Activated B cell treated with CpG ODN at 0.5 μM for 24 hours (primary cell): ENCODE measurements at regions not wholly inside any gene's neighbourhood (a gene's known extent, or its start where the extent isn't known, plus 50 kb on each side); places are given as distances from the start of the nearest gene placed in this dataset.

Source experiments
- ATAC-seq: fragments of 200-7000 bp; cut with Tn5 transposase; one replicate; pipeline ENCODE4 v1.10.0; 2021; ENCODE audit warnings: low read depth, mild to moderate bottlenecking, moderate library complexity
- CTCF ChIA-PET: fragments of 350-600 bp; sonication (Branson Sonifier 250); formaldehyde crosslinking; loops from one replicate; lab custom pipeline; 2021; ENCODE audit warnings: antibody characterized with exemption; lab: Charles Lee
- POLR2A ChIA-PET: fragments of 350-600 bp; sonication (Branson Sonifier 250); formaldehyde crosslinking; loops from one replicate; lab custom pipeline; 2021; ENCODE audit warnings: antibody characterized with exemption; lab: Charles Lee
- DNase-seq: peaks from one replicate; pipeline ENCODE4 v3.0.0; 2022
- H3K27ac Mint-ChIP-seq: one replicate; pipeline ENCODE4 v1.8.0; 2020; ENCODE audit warnings: mixed read lengths
- H3K27me3 Mint-ChIP-seq: one replicate; pipeline ENCODE4 v1.8.0; 2021; ENCODE audit warnings: mixed read lengths
- H3K36me3 Mint-ChIP-seq: one replicate; pipeline ENCODE4 v1.8.0; 2021; ENCODE audit warnings: low read depth, mixed read lengths
- H3K4me1 Mint-ChIP-seq: one replicate; pipeline ENCODE4 v1.8.0; 2021; ENCODE audit warnings: mixed read lengths
- H3K4me3 Mint-ChIP-seq: one replicate; pipeline ENCODE4 v1.8.0; 2020; ENCODE audit warnings: mild to moderate bottlenecking, mixed read lengths
- H3K9me3 Mint-ChIP-seq: one replicate; pipeline ENCODE4 v1.8.0; 2020; ENCODE audit warnings: mixed read lengths
- intact Hi-C: fragments of 100-400 bp; cut with micrococcal nuclease; formaldehyde crosslinking; loops from one replicate; pipeline ENCODE4 v1.15.1; 2024
- TF ChIP-seq, protein P1 (sequence below): fragments of 200-600 bp; IDR thresholded peaks from one replicate; pipeline ENCODE4 v1.8.0; 2022; ENCODE audit warnings: antibody characterized with exemption, mild to moderate bottlenecking

DNA sequence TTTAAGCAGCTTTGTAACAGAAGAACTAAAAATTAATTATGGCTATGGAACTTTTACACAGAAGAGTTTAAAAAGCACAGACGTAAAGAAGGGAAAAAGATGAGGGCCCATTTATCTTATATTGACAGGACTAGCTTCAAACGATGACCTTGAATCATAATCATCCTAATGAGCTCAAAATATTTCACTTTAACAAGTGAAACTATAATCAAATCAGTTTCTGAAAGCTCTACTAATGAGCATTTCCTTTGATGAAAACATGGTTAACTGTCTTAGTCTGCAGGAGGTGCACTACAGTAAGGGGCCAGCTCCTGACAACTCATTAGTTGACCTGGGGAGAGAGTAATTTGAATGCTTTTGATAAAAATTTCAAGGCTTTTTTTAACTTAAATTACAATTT, 228.0 kb upstream of the DEFB112 start:
- Mint-ChIP-seq H3K36me3 (no peaks in the 10 kb centered on the region), H3K9me3 (peaks cover 6% of the 10 kb centered on the region), H3K4me1 (no peaks in the 10 kb centered on the region), H3K27ac (no peak overlapping the region), H3K4me3 (no peak overlapping the region), H3K27me3 (no peaks in the 10 kb centered on the region)
- intact Hi-C loops, result no loop called here
- ATAC-seq (no peak), DNase-seq (no peak)
- ChIA-PET CTCF (no interaction called here), POLR2A (no interaction called here)
- TF ChIP-seq, protein P1, sequence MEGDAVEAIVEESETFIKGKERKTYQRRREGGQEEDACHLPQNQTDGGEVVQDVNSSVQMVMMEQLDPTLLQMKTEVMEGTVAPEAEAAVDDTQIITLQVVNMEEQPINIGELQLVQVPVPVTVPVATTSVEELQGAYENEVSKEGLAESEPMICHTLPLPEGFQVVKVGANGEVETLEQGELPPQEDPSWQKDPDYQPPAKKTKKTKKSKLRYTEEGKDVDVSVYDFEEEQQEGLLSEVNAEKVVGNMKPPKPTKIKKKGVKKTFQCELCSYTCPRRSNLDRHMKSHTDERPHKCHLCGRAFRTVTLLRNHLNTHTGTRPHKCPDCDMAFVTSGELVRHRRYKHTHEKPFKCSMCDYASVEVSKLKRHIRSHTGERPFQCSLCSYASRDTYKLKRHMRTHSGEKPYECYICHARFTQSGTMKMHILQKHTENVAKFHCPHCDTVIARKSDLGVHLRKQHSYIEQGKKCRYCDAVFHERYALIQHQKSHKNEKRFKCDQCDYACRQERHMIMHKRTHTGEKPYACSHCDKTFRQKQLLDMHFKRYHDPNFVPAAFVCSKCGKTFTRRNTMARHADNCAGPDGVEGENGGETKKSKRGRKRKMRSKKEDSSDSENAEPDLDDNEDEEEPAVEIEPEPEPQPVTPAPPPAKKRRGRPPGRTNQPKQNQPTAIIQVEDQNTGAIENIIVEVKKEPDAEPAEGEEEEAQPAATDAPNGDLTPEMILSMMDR, result no peak

DNA sequence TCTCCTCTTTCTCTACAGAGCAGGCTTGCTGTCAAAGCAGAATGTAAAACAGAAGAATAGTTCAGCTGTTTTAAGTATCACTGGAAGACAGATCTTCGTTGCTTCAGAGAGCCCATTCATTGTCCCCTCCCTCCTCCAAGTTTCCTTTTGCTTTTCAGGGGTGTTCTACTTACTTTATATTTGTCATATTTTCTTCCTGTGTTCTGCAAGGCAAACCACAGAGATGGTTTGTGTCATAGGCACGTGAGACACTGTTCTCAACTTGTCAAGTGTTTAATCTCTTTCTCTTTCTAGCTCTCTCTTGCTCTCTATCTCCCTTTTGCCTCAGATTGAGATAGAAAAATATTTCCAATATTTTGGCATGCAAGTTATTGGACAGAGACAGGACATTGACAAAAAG, 228.9 kb upstream of the DEFB112 start:
- Mint-ChIP-seq H3K36me3 (no peaks in the 10 kb centered on the region), H3K4me1 (no peaks in the 10 kb centered on the region), H3K9me3 (peaks cover 3% of the 10 kb centered on the region), H3K4me3 (no peak overlapping the region), H3K27ac (no peak overlapping the region), H3K27me3 (no peaks in the 10 kb centered on the region)
- CTCF ChIA-PET, result no interaction called here
- DNase-seq (no peak), ATAC-seq (no peak)
- POLR2A ChIA-PET, result no interaction called here
- TF ChIP-seq, protein P1, result no peak
- intact Hi-C loops, result no loop called here

DNA sequence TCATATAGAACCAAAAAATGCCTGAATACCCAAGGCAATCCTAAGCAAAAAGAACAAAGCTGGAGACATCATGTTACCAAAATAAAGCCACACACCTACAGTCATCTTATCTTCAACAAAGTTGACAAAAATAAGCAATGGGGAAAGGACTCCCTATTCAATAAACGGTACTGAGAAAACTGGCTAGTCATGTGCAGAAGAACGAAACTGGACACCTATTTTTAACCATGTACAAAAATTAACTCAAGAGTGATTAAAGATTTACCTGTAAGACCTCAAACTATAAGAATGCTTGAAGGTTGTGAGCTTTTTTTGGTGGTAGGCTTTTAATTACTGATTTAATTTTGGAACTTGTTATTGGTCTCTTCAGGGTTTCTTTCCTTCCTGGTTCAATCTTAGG, 236.0 kb upstream of the DEFB112 start:
- ChIA-PET POLR2A (no interaction called here), CTCF (no interaction called here)
- no peaks in the 10 kb centered on the region for H3K27me3 Mint-ChIP-seq
- TF ChIP-seq, protein P1, result no peak
- H3K4me1 Mint-ChIP-seq, result no peaks in the 10 kb centered on the region
- no peaks in the 10 kb centered on the region for H3K36me3 Mint-ChIP-seq
- peaks cover 5% of the 10 kb centered on the region for H3K9me3 Mint-ChIP-seq
- DNase-seq (no peak), ATAC-seq (no peak)
- intact Hi-C loops, result no loop called here
- H3K27ac Mint-ChIP-seq, result no peak overlapping the region
- H3K4me3 Mint-ChIP-seq, result no peak overlapping the region

DNA sequence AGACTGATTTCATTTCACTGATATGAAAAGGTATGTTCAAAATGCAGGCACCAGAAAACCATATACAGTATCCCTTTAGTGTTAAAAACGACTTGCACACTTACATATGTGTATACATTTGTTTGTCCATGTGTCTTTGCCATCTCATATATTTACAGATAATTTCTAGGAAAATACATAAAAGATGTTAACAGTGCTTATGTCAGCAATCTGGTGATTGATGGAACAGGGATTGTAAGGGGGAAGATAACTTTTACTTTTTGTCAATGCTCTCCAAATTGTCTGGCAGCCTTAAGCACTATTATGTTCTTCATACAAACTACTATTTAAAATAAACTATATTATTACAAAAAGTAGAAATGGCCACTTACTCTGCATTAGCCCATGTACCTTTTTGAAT, 238.5 kb upstream of the DEFB112 start:
- Mint-ChIP-seq H3K27me3 (no peaks in the 10 kb centered on the region), H3K9me3 (peaks cover 10% of the 10 kb centered on the region), H3K36me3 (no peaks in the 10 kb centered on the region), H3K4me1 (no peaks in the 10 kb centered on the region), H3K27ac (no peak overlapping the region), H3K4me3 (no peak overlapping the region)
- no peak for ATAC-seq
- no peak for DNase-seq
- ChIA-PET POLR2A (no interaction called here), CTCF (no interaction called here)
- TF ChIP-seq, protein P1, result no peak
- intact Hi-C loops, result no loop called here

DNA sequence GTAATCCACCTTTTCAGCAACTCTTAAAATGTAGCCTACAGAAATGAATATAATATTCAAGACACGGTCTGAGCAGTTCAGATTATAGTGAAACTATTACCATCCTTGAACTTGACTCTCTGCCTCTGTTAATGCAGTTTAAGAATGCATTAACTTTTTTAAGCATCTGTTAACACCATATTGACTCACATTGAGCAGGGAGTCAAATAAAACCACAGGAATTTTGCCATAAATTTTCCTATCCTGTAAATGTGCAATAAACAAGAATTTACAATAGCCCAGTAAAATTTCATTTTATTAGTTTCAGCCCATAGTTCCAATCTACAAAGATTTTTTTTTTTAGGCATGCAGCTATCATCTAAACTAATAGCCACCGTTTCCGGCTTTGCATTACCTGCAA, 239.2 kb upstream of the DEFB112 start:
- H3K27me3 Mint-ChIP-seq, result no peaks in the 10 kb centered on the region
- DNase-seq, result no peak
- POLR2A ChIA-PET, result no interaction called here

More for the DNA sequence above, 239.2 kb upstream of the DEFB112 start:
- no peak for ATAC-seq
- Mint-ChIP-seq H3K36me3 (no peaks in the 10 kb centered on the region), H3K4me1 (no peaks in the 10 kb centered on the region), H3K4me3 (no peak overlapping the region), H3K27ac (no peak overlapping the region), H3K9me3 (peaks cover 10% of the 10 kb centered on the region)
- CTCF ChIA-PET, result no interaction called here
- TF ChIP-seq, protein P1, result no peak
- intact Hi-C loops, result no loop called here
